Ascending aorta (tissue), 2 donors: ENCODE measurements at regions not wholly inside any gene's neighbourhood (a gene's known extent, or its start where the extent isn't known, plus 50 kb on each side); places are given as distances from the start of the nearest gene placed in this dataset.

Experiments used
- DNase-seq, 2 donors: peaks; one replicate each; pipeline ENCODE4 v3.0.0-alpha.2; 2019; ENCODE audit warnings: low spot score in 2 of 2
- H3K27ac ChIP-seq, 2 donors: fragments of 200-600 bp; sonication (generic); one replicate each; pipeline ENCODE4 v1.5.1; 2016 to 2017; ENCODE audit warnings: mild to moderate bottlenecking in 1 of 2
- H3K27me3 ChIP-seq: fragments of 200-600 bp; sonication (generic); one replicate; pipeline ENCODE4 v1.5.1; 2017
- H3K36me3 ChIP-seq, 2 donors: fragments of 200-600 bp; sonication (generic); one replicate each; pipeline ENCODE4 v1.5.1; 2016
- H3K4me1 ChIP-seq, 2 donors: fragments of 200-600 bp; sonication (generic); one replicate each; pipeline ENCODE4 v1.5.1; 2016 to 2017; ENCODE audit warnings: mild to moderate bottlenecking in 1 of 2
- H3K4me3 ChIP-seq, 2 donors: fragments of 200-600 bp; sonication (generic); one replicate each; pipeline ENCODE4 v1.5.1; 2016 to 2017; ENCODE audit warnings: mild to moderate bottlenecking in 1 of 2
- H3K9me3 ChIP-seq, 2 donors: fragments of 200-600 bp; sonication (generic); one replicate each; pipeline ENCODE4 v1.5.1; 2016
- intact Hi-C: fragments of 100-400 bp; cut with DNase I; formaldehyde crosslinking; loops from one replicate; pipeline ENCODE4 v1.15.1; 2023
- TF ChIP-seq, protein P1 (sequence below), 3 experiments: fragments of 200-600 bp in 2 of 3; fragments of 450-650 bp in 1 of 3; sonication (generic) in 2 of 3; IDR thresholded peaks; one replicate each; pipeline ENCODE4 v1.5.1; 2016 to 2019; ENCODE audit warnings: antibody characterized with exemption in 3 of 3, mild to moderate bottlenecking in 1 of 3, moderate library complexity in 1 of 3

DNA sequence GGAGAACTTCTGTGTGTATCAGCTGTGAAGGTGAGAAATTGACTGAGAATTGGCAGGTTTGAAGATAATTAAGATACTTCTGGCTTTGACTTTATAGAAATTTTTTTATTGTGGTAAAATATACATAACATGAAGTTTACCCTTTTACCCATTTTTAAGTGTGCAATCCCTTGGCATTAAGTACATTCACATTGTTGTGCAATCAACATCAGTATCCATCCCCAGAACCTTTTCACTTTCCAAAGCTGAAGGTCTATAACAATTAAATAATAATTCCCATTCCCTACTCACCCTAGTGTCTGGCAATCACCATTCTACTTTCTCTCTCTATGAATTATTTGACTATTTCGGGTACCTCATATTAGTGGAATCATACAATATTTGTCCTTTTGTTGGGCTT is 69.9 kb downstream of the ACTBL2 start:
- TF ChIP-seq, protein P1, sequence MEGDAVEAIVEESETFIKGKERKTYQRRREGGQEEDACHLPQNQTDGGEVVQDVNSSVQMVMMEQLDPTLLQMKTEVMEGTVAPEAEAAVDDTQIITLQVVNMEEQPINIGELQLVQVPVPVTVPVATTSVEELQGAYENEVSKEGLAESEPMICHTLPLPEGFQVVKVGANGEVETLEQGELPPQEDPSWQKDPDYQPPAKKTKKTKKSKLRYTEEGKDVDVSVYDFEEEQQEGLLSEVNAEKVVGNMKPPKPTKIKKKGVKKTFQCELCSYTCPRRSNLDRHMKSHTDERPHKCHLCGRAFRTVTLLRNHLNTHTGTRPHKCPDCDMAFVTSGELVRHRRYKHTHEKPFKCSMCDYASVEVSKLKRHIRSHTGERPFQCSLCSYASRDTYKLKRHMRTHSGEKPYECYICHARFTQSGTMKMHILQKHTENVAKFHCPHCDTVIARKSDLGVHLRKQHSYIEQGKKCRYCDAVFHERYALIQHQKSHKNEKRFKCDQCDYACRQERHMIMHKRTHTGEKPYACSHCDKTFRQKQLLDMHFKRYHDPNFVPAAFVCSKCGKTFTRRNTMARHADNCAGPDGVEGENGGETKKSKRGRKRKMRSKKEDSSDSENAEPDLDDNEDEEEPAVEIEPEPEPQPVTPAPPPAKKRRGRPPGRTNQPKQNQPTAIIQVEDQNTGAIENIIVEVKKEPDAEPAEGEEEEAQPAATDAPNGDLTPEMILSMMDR (IDR thresholded peaks at IDR 0.05): no peak
- no peak overlapping the region for H3K4me3 ChIP-seq
- H3K27ac ChIP-seq: peak overlapping the region; percentile 8 to 79
- intact Hi-C loops: no loop called here
- H3K9me3 ChIP-seq: no peaks in the 10 kb centered on the region
- no peaks in the 10 kb centered on the region for H3K36me3 ChIP-seq
- H3K27me3 ChIP-seq: no peaks in the 10 kb centered on the region
- peaks cover 17 to 49% of the 10 kb centered on the region in 2 donors for H3K4me1 ChIP-seq
- no peak for DNase-seq

DNA sequence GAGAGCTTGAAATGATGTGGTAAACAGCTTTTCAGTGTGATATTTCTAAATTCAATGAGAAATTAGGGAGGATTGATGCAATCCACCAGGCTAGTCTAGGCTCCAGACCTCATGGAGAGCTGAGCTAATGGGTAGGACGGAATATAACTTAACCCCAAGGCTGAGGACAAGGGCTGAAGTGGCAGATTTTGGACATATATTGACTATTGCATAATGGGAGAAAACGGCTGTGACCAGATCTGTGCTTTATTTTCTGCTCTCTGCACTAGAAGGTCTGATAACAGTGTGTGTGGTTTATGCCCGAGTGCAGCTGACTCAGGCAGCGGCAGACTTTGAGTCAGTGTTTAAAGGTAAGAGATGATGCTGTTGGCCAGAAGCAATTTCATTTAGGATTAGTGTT is 70.6 kb downstream of the ACTBL2 start:
- no peaks in the 10 kb centered on the region for H3K9me3 ChIP-seq
- peak overlapping the region in 1 of 2 donors; percentile 79 for H3K27ac ChIP-seq
- DNase-seq: peak in 1 of 2 donors; percentile 22
- no peaks in the 10 kb centered on the region for H3K36me3 ChIP-seq
- H3K27me3 ChIP-seq: no peaks in the 10 kb centered on the region
- H3K4me3 ChIP-seq: no peak overlapping the region
- intact Hi-C loops: no loop called here
- H3K4me1 ChIP-seq: peaks cover 17 to 54% of the 10 kb centered on the region in 2 donors
- TF ChIP-seq, protein P1 (IDR thresholded peaks at IDR 0.05): no peak

DNA sequence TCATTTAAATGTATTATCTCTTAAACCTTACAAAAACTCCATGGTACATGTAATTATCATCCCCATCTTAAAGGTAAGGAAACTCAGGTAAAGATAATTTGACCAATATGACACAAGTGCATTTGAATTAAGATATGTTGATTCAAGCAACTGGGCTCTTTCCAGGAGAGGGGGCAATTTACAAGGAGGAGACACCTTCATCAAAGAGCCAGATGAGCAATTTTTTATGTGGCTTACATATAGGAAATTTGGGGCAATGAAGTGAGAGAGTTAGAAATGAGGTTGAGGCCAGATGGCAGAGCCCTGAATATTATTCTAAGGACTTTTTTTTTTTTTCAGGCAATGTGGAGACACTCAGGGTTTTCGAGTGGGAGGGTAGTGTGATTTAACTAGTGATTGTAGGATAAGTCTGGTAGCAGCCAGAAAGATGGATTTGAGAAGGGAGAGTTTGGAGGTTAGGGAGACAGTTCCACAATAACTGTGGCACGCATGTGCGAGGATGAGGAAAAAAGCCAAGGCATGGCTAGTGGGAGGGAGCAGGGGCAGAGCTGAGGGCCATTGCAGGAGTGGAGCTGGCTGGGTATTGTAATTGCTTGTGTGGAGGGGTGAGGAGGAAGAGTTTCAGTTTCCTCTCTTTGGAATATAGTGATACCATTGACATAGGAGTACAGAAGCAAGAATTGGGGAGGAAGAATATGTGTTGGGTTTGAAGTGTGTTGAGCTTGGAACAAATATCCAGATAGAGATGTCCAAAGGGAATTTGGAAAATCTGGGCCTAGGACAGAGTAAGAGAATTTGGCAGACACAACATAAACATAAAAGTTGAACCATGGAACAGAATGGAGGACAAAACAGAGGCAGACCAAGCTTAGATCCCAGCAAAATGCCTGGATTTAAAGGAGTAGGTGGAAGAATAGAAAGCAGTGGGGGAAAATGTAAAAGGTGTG is 72.0 kb downstream of the ACTBL2 start:
- H3K36me3 ChIP-seq: no peaks in the 10 kb centered on the region
- H3K27ac ChIP-seq: peak overlapping the region; percentile 49 to 79
- no peaks in the 10 kb centered on the region for H3K27me3 ChIP-seq
- H3K4me3 ChIP-seq: no peak overlapping the region
- TF ChIP-seq, protein P1 (IDR thresholded peaks at IDR 0.05): no peak
- no peaks in the 10 kb centered on the region for H3K9me3 ChIP-seq
- peaks cover 15 to 68% of the 10 kb centered on the region in 2 donors for H3K4me1 ChIP-seq
- DNase-seq: no peak
- intact Hi-C loops: no loop called here

DNA sequence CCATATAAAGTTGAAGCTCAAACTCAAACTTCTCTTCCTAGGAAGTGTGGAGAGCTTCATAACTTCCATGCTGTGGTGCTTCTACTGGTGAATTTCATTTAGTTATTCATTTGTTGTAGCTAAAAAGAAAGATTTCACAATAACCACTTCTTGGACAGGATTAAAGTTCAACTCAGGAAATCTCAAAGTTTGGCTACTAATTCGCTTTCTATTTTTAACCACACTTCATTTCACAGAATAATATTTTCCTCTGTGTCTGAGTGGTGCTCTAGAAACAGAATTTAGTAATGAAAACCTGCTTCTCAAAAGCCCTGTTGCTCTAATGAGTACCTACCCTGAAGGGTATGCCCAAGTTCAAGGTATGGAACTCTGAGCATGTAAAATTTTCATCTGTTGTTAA is 73.9 kb downstream of the ACTBL2 start:
- Histone ChIP-seq H3K36me3 (no peaks in the 10 kb centered on the region), H3K4me3 (no peak overlapping the region), H3K27ac (peak overlapping the region in 1 of 2 donors; percentile 79), H3K9me3 (no peaks in the 10 kb centered on the region), H3K27me3 (no peaks in the 10 kb centered on the region), H3K4me1 (peaks cover 17 to 73% of the 10 kb centered on the region in 2 donors)
- TF ChIP-seq, protein P1 (IDR thresholded peaks at IDR 0.05): no peak
- intact Hi-C loops: loop anchor here (2.0 to 10.0 kb wide), 6 partner anchors 22 to 1056 kb away; partner anchors contain the start of genes PLK2 and SETD9
- DNase-seq: no peak

DNA sequence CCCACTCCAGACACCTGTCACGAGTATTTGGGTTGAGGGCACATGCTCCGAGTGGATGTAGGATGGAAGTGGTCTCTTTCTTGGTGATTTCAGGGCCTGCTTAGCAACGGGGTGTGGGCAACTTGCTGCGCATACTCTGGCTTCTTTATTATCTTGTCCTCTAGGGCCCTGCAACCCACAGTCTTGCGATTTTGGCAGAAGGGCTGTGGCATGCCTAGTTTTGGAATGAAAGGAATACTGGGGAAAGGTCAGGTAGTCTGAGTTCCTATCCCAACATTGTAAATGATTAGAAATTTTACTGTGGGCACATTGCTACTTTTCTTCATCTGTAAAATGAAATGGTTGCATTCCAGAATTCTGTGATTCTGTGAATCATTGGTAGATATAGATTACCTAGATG is 74.3 kb downstream of the ACTBL2 start:
- peak overlapping the region; percentile 55 to 79 for H3K27ac ChIP-seq
- no peak overlapping the region for H3K4me3 ChIP-seq
- no peak for DNase-seq
- TF ChIP-seq, protein P1 (IDR thresholded peaks at IDR 0.05): no peak
- H3K9me3 ChIP-seq: no peaks in the 10 kb centered on the region
- no peaks in the 10 kb centered on the region for H3K27me3 ChIP-seq
- H3K36me3 ChIP-seq: no peaks in the 10 kb centered on the region
- H3K4me1 ChIP-seq: peaks cover 17 to 73% of the 10 kb centered on the region in 2 donors
- intact Hi-C loops: loop anchor here (2.0 to 10.0 kb wide), 6 partner anchors 23 to 1057 kb away; partner anchors contain the start of genes PLK2 and SETD9
